ENCODE measurements at regions not wholly inside any gene's neighbourhood (a gene's known extent, or its start where the extent isn't known, plus 50 kb on each side); places are given as distances from the start of the nearest gene placed in this dataset.

GRCh38 chr9:14962193-14962882 lies 52.1 kb upstream of the FREM1 start:
- Mint-ChIP-seq H3K4me3 (no peak overlapping the region), H3K27ac (no peak overlapping the region), H3K27me3 (no peaks in the 10 kb centered on the region), H3K36me3 (ENCODE audit: low read depth) (no peaks in the 10 kb centered on the region), H3K4me1 (ENCODE audit: low read depth) (no peaks in the 10 kb centered on the region), H3K9me3 (no peaks in the 10 kb centered on the region)
- intact Hi-C loops (cut with micrococcal nuclease), result no loop called here

GRCh38 chr9:14961372-14962068 lies 51.3 kb upstream of the FREM1 start:
- Mint-ChIP-seq H3K4me3 (no peak overlapping the region), H3K36me3 (ENCODE audit: low read depth) (no peaks in the 10 kb centered on the region), H3K4me1 (ENCODE audit: low read depth) (no peaks in the 10 kb centered on the region), H3K27ac (no peak overlapping the region), H3K9me3 (no peaks in the 10 kb centered on the region), H3K27me3 (no peaks in the 10 kb centered on the region)
- intact Hi-C loops (cut with micrococcal nuclease), result no loop called here

- no peaks in the 10 kb centered on the region for H3K36me3 Mint-ChIP-seq (ENCODE audit: low read depth)
- no peaks in the 10 kb centered on the region for H3K27me3 Mint-ChIP-seq
- H3K4me1 Mint-ChIP-seq (ENCODE audit: low read depth), result no peaks in the 10 kb centered on the region
- no peak overlapping the region for H3K27ac Mint-ChIP-seq
- H3K9me3 Mint-ChIP-seq, result no peaks in the 10 kb centered on the region
- intact Hi-C loops (cut with micrococcal nuclease), result no loop called here
- no peak overlapping the region for H3K4me3 Mint-ChIP-seq
Observed at GRCh38 chr9:14960881-14961280, 50.7 kb upstream of the FREM1 start.

Data from dendritic cell treated with granulocyte-macrophage colony-stimulating factor and Interleukin-4, amounts not matched to agents 40 ng/mL and 50 ng/mL, for 4 days (primary cell).